Kidney (tissue), 13 donors: ENCODE measurements at regions not wholly inside any gene's neighbourhood (a gene's known extent, or its start where the extent isn't known, plus 50 kb on each side); places are given as distances from the start of the nearest gene placed in this dataset.
"Not testable (repeated sequence)": the region's sequence is repeated elsewhere in the genome, so short reads cannot be mapped to it uniquely, and the experiment has no call there.

Experiments
- DNase-seq, 5 donors: peaks; one replicate each; pipeline ENCODE4 v3.0.0-alpha.2; 2013 to 2020
- FAIRE-seq: peaks from 2 replicates; lab custom pipeline; 2012; peaks lifted over from hg19 to GRCh38; lab: Jason Lieb, UNC
- H3K27ac ChIP-seq, 2 donors: one replicate each; pipeline ENCODE4 v1.7.0; 2013; ENCODE audit warnings: low read depth in 2 of 2, low read length in 2 of 2, inconsistent platforms in 1 of 2
- H3K27me3 ChIP-seq: one replicate; pipeline ENCODE4 v1.7.1; 2013; ENCODE audit warnings: low read length, inconsistent platforms; ENCODE audit not compliant: control insufficient read depth, insufficient read depth
- H3K36me3 ChIP-seq, 3 donors: one replicate each; pipeline versions ENCODE4 v1.7.0 to v1.7.1; 2013; ENCODE audit warnings: low read length in 3 of 3, control low read depth in 1 of 3, inconsistent platforms in 1 of 3; ENCODE audit not compliant: insufficient read depth in 3 of 3, control insufficient read depth in 2 of 3
- H3K4me1 ChIP-seq, 3 donors: one replicate each; pipeline versions ENCODE4 v1.7.0 to v1.7.1; 2013; ENCODE audit warnings: low read length in 3 of 3, inconsistent platforms in 1 of 3, low read depth in 1 of 3; ENCODE audit not compliant: control insufficient read depth in 2 of 3, insufficient read depth in 2 of 3
- H3K4me3 ChIP-seq, 3 donors: one replicate each; pipeline versions ENCODE4 v1.7.0 to v1.8.1; 2013; ENCODE audit warnings: low read length in 3 of 3, control low read depth in 1 of 3, inconsistent platforms in 1 of 3
- H3K9ac ChIP-seq, 3 donors: one replicate each; pipeline versions ENCODE4 v1.7.0 to v1.7.1; 2013; ENCODE audit warnings: low read length in 3 of 3, control low read depth in 1 of 3, inconsistent platforms in 1 of 3
- H3K9me3 ChIP-seq, 3 donors: one replicate each; pipeline versions ENCODE4 v1.7.0 to v1.7.1; 2013; ENCODE audit warnings: low read length in 3 of 3, control low read depth in 1 of 3, inconsistent platforms in 1 of 3; ENCODE audit not compliant: control insufficient read depth in 2 of 3, insufficient read depth in 1 of 3
- CTCF ChIP-seq: IDR thresholded peaks from 3 replicates; pipeline ENCODE4 v1.5.1; 2012; ENCODE audit warnings: mild to moderate bottlenecking, moderate library complexity, borderline replicate concordance; ENCODE audit not compliant: insufficient read depth; ENCODE audit errors: extremely low read depth
- intact Hi-C: fragments of 100-400 bp; cut with DNase I; formaldehyde crosslinking; loops from one replicate; pipeline ENCODE4 v1.11.1; 2022
- donor health status: control.
- donor health status: control.
- donor health status: control.
- donor health status: control.
- donor health status: control.
- donor health status: DM: yes; HTN: yes; CAD: no.
- donor health status: Normal renal cell carcinoma (clear cell type).

GRCh38 chr7:118867860-118868259 lies 643.4 kb downstream of the ANKRD7 start:
- no peak for DNase-seq
- no peak for FAIRE-seq
- Histone ChIP-seq H3K27ac (no peak overlapping the region), H3K27me3 (no peaks in the 10 kb centered on the region), H3K4me1 (no peaks in the 10 kb centered on the region), H3K9ac (no peak overlapping the region), H3K9me3 (no peaks in the 10 kb centered on the region), H3K36me3 (no peaks in the 10 kb centered on the region), H3K4me3 (no peak overlapping the region)
- intact Hi-C loops = no loop called here
- no peak for TF ChIP-seq CTCF

GRCh38 chr7:118869141-118869540 lies 644.6 kb downstream of the ANKRD7 start:
- peak in 2 of 5 donors; percentile 13 to 38 for DNase-seq
- H3K4me3 ChIP-seq, intact Hi-C loops, H3K9ac ChIP-seq, H3K27ac ChIP-seq, FAIRE-seq, H3K36me3 ChIP-seq, H3K4me1 ChIP-seq, H3K9me3 ChIP-seq, H3K27me3 ChIP-seq: not testable (repeated sequence)

- no peaks in the 10 kb centered on the region for H3K27me3 ChIP-seq
- no peak overlapping the region for H3K4me3 ChIP-seq
- no peak overlapping the region for H3K27ac ChIP-seq
- peak; percentile 22 for TF ChIP-seq CTCF
- intact Hi-C loops = no loop called here
- FAIRE-seq = no peak
- H3K9ac ChIP-seq = no peak overlapping the region
- H3K36me3 ChIP-seq = no peaks in the 10 kb centered on the region
- H3K9me3 ChIP-seq = no peaks in the 10 kb centered on the region
- H3K4me1 ChIP-seq = no peaks in the 10 kb centered on the region
- no peak for DNase-seq
Measured at GRCh38 chr7:118870187-118870586, 645.7 kb downstream of the ANKRD7 start.

- intact Hi-C loops = no loop called here
- H3K9ac ChIP-seq = no peak overlapping the region
- no peaks in the 10 kb centered on the region for H3K4me1 ChIP-seq
- H3K9me3 ChIP-seq = no peaks in the 10 kb centered on the region
- H3K27ac ChIP-seq = no peak overlapping the region
- no peak for FAIRE-seq
- DNase-seq = no peak
- no peaks in the 10 kb centered on the region for H3K36me3 ChIP-seq
- no peak overlapping the region for H3K4me3 ChIP-seq
- TF ChIP-seq CTCF = no peak
- no peaks in the 10 kb centered on the region for H3K27me3 ChIP-seq
Measured at GRCh38 chr7:118872568-118872967, 648.1 kb downstream of the ANKRD7 start.
